H1 (cell line): ENCODE measurements at regions not wholly inside any gene's neighbourhood (a gene's known extent, or its start where the extent isn't known, plus 50 kb on each side); places are given as distances from the start of the nearest gene placed in this dataset.

Experiments used
- ATF2 ChIP-seq: IDR thresholded peaks from 2 replicates; pipeline ENCODE4 v1.6.1; 2012; ENCODE audit warnings: low read length, inconsistent platforms
- CBX5 ChIP-seq: fragments of 300-800, 300-1000 bp; sonication (generic); IDR thresholded peaks from 2 replicates; pipeline ENCODE4 v1.7.1; 2016; ENCODE audit warnings: antibody characterized with exemption, low read length, low read depth
- RNF2 ChIP-seq: fragments of 200-900, 300-1000 bp; sonication (generic); IDR thresholded peaks from 2 replicates; pipeline ENCODE4 v1.7.1; 2016; ENCODE audit warnings: borderline replicate concordance, low read depth, mild to moderate bottlenecking, antibody characterized with exemption, low read length; ENCODE audit not compliant: poor library complexity, severe bottlenecking; ENCODE audit errors: missing control alignments
- SP1 ChIP-seq: IDR thresholded peaks from 2 replicates; pipeline ENCODE4 v1.6.1; 2011; ENCODE audit warnings: low read depth, low read length
- TAF1 ChIP-seq: IDR thresholded peaks from 2 replicates; pipeline ENCODE4 v1.6.1; 2011; ENCODE audit warnings: mild to moderate bottlenecking, low read depth, low read length

- TF ChIP-seq RNF2 = no peak
- no peak for TF ChIP-seq TAF1
- TF ChIP-seq SP1 = no peak
- no peak for TF ChIP-seq ATF2
- TF ChIP-seq CBX5 = no peak
Measured at GRCh38 chr6:3627501-3627900, 124.0 kb downstream of the PXDC1 start (continued).
